IMR-90 (cell line): ENCODE measurements at regions not wholly inside any gene's neighbourhood (a gene's known extent, or its start where the extent isn't known, plus 50 kb on each side); places are given as distances from the start of the nearest gene placed in this dataset.

Experiments used
- ATAC-seq: fragments of 200-7000 bp; cut with Tn5 transposase; 2 replicates; pipeline ENCODE4 v1.9.1; 2020; ENCODE audit warnings: low read depth, mild to moderate bottlenecking, moderate library complexity
- BruUV-seq: library from RNA; stranded (reverse); fragments of 400-500 nt; replicated peaks from 2 replicates; lab custom pipeline; 2021; lab: Mats Ljungman, UMichigan
- CTCF ChIA-PET: fragments of 300-600 bp; formaldehyde crosslinking; extraction: SDS; loops from one replicate; lab custom pipeline; 2021; ENCODE audit warnings: antibody characterized with exemption; lab: Yijun Ruan, JAX
- POLR2A ChIA-PET: fragments of 300-600 bp; sonication (Branson Sonifier 250); formaldehyde crosslinking; loops from one replicate; lab custom pipeline; 2022; ENCODE audit warnings: antibody characterized with exemption; ENCODE audit not compliant: unreplicated experiment; lab: Charles Lee
- DNase-seq: peaks from one replicate; pipeline ENCODE4 v3.0.0; 2013
- H2AFZ ChIP-seq: replicated peaks from 2 replicates; pipeline ENCODE3; 2013; ENCODE audit warnings: low read length, mild to moderate bottlenecking; ENCODE audit not compliant: poor library complexity
- H2AK5ac ChIP-seq: 2 replicates; pipeline ENCODE4 v1.6.1; 2013; ENCODE audit warnings: low read depth, low read length, inconsistent platforms
- H2AK9ac ChIP-seq: replicated peaks from 2 replicates; pipeline ENCODE3; 2013; ENCODE audit warnings: mild to moderate bottlenecking, low read depth, low read length, moderate library complexity; ENCODE audit not compliant: poor library complexity
- H2BK120ac ChIP-seq: 2 replicates; pipeline ENCODE4 v1.6.1; 2013; ENCODE audit warnings: low read depth, low read length, inconsistent platforms
- H2BK15ac ChIP-seq: 3 replicates; pipeline ENCODE4 v1.6.1; 2013; ENCODE audit warnings: low read depth, low read length, inconsistent platforms
- H2BK20ac ChIP-seq: 2 replicates; pipeline ENCODE4 v1.6.1; 2013; ENCODE audit warnings: low read depth, mild to moderate bottlenecking, inconsistent platforms, low read length, moderate library complexity
- H2BK5ac ChIP-seq: 2 replicates; pipeline ENCODE4 v1.6.1; 2013; ENCODE audit warnings: mild to moderate bottlenecking, low read depth, low read length, inconsistent platforms; ENCODE audit not compliant: poor library complexity, severe bottlenecking
- H3K14ac ChIP-seq: replicated peaks from 2 replicates; pipeline ENCODE4 v1.6.1; 2013; ENCODE audit warnings: low read depth, low read length, inconsistent platforms
- H3K18ac ChIP-seq: 2 replicates; pipeline ENCODE4 v1.6.1; 2013; ENCODE audit warnings: low read depth, low read length, control low read depth
- H3K23ac ChIP-seq: 2 replicates; pipeline ENCODE4 v1.6.1; 2013; ENCODE audit warnings: low read depth, low read length, inconsistent platforms
- H3K27ac ChIP-seq: 2 replicates; pipeline ENCODE4 v1.5.1; 2013; ENCODE audit warnings: mild to moderate bottlenecking, control low read depth, low read length; ENCODE audit not compliant: insufficient read depth
- H3K27me3 ChIP-seq: 2 replicates; pipeline ENCODE4 v1.6.1; 2013; ENCODE audit warnings: low read length; ENCODE audit not compliant: control insufficient read depth, insufficient read depth
- H3K36me3 ChIP-seq: 2 replicates; pipeline ENCODE4 v1.6.1; 2013; ENCODE audit warnings: low read length, mixed read lengths; ENCODE audit not compliant: control insufficient read depth, insufficient read depth
- H3K4ac ChIP-seq: 2 replicates; pipeline ENCODE4 v1.6.1; 2013; ENCODE audit warnings: low read depth, low read length, inconsistent platforms
- H3K4me1 ChIP-seq: 2 replicates; pipeline ENCODE4 v1.6.1; 2013; ENCODE audit warnings: low read length, mixed read lengths; ENCODE audit not compliant: control insufficient read depth, insufficient read depth
- H3K4me2 ChIP-seq: 2 replicates; pipeline ENCODE4 v1.6.1; 2013; ENCODE audit warnings: low read depth, mild to moderate bottlenecking, control low read depth, low read length, moderate library complexity
- H3K4me3 ChIP-seq: 2 replicates; pipeline ENCODE4 v1.5.1; 2013; ENCODE audit warnings: low read depth, mild to moderate bottlenecking, control low read depth, low read length, moderate library complexity; ENCODE audit not compliant: insufficient read depth
- H3K56ac ChIP-seq: 2 replicates; pipeline ENCODE4 v1.6.1; 2013; ENCODE audit warnings: low read length, inconsistent platforms; ENCODE audit not compliant: insufficient read depth; ENCODE audit errors: extremely low read depth
- H3K79me1 ChIP-seq, 2 experiments: 2 replicates each; pipeline ENCODE4 v1.6.1; 2013; ENCODE audit warnings: low read length in 2 of 2, inconsistent platforms in 1 of 2, low read depth in 1 of 2
- H3K9ac ChIP-seq: 2 replicates; pipeline ENCODE4 v1.6.1; 2013; ENCODE audit warnings: low read depth, low read length, control low read depth
- H3K9me1 ChIP-seq: 2 replicates; pipeline ENCODE4 v1.6.1; 2013; ENCODE audit warnings: low read length, inconsistent platforms; ENCODE audit not compliant: insufficient read depth
- H3K9me3 ChIP-seq: 2 replicates; pipeline ENCODE4 v1.6.1; 2013; ENCODE audit warnings: low read length; ENCODE audit not compliant: control insufficient read depth, insufficient read depth
- H4K20me1 ChIP-seq: 2 replicates; pipeline ENCODE4 v1.6.1; 2013; ENCODE audit warnings: low read length, inconsistent platforms; ENCODE audit not compliant: insufficient read depth
- H4K5ac ChIP-seq: 2 replicates; pipeline ENCODE4 v1.6.1; 2013; ENCODE audit warnings: mild to moderate bottlenecking, low read depth, low read length, control low read depth
- H4K8ac ChIP-seq, 2 experiments: 2 replicates each; pipeline ENCODE4 v1.6.1; 2013; ENCODE audit warnings: low read depth in 2 of 2, low read length in 2 of 2, control low read depth in 1 of 2, inconsistent platforms in 1 of 2
- H4K91ac ChIP-seq: 2 replicates; pipeline ENCODE4 v1.6.1; 2013; ENCODE audit warnings: low read depth, low read length, inconsistent platforms; ENCODE audit not compliant: insufficient read depth
- BHLHE40 ChIP-seq: fragments of 150-350 bp; IDR thresholded peaks from 2 replicates; pipeline ENCODE4 v1.6.1; 2016; ENCODE audit warnings: mild to moderate bottlenecking, low read depth, low read length
- CEBPB ChIP-seq: IDR thresholded peaks from 2 replicates; pipeline ENCODE4 v1.6.1; 2012; ENCODE audit warnings: low read depth, low read length, improper control_type of control experiment
- CHD1 ChIP-seq: IDR thresholded peaks from 2 replicates; pipeline ENCODE4 v1.6.1; 2012; ENCODE audit warnings: low read depth, low read length, improper control_type of control experiment
- CTCF ChIP-seq: conservative IDR thresholded peaks from 2 replicates; pipeline ENCODE4 v1.5.1; 2012; ENCODE audit warnings: mild to moderate bottlenecking, low read depth, low read length, improper control_type of control experiment
- ELK1 ChIP-seq: fragments of 150-350 bp; IDR thresholded peaks from 2 replicates; pipeline ENCODE4 v1.6.1; 2016; ENCODE audit warnings: low read depth, mild to moderate bottlenecking, low read length, moderate library complexity, borderline replicate concordance
- FOS ChIP-seq: fragments of 150-350 bp; IDR thresholded peaks from 2 replicates; pipeline ENCODE4 v1.6.1; 2016; ENCODE audit warnings: low read depth, low read length
- POLR2A ChIP-seq: IDR thresholded peaks from 2 replicates; pipeline ENCODE4 v1.6.1; 2012; ENCODE audit warnings: mild to moderate bottlenecking, low read depth, low read length
- RAD21 ChIP-seq: IDR thresholded peaks from 2 replicates; pipeline ENCODE4 v1.6.1; 2012; ENCODE audit warnings: low read length, improper control_type of control experiment
- RCOR1 ChIP-seq: IDR thresholded peaks from 2 replicates; pipeline ENCODE4 v1.6.1; 2012; ENCODE audit warnings: mild to moderate bottlenecking, low read length, improper control_type of control experiment; ENCODE audit not compliant: insufficient replicate concordance
- RFX5 ChIP-seq: IDR thresholded peaks from 2 replicates; pipeline ENCODE4 v1.8.0; 2012; ENCODE audit warnings: low read depth, mild to moderate bottlenecking, low read length, moderate library complexity
- SMC3 ChIP-seq: fragments of 150-350 bp; IDR thresholded peaks from 2 replicates; pipeline ENCODE4 v1.6.1; 2016; ENCODE audit warnings: low read depth, mild to moderate bottlenecking, antibody characterized with exemption, low read length, moderate library complexity
- USF2 ChIP-seq: fragments of 150-350 bp; IDR thresholded peaks from 2 replicates; pipeline ENCODE4 v1.6.1; 2017; ENCODE audit warnings: mild to moderate bottlenecking, antibody characterized with exemption, low read length, low read depth
- WGBS, 2 experiments: methylation state at CpG; one replicate each; pipeline versions ENCODE4 v1.1.5 to v1.1.7; 2013; ENCODE audit warnings: missing lambda C conversion rate in 2 of 2; ENCODE audit not compliant: insufficient read length in 1 of 2; ENCODE audit errors: extremely low coverage in 2 of 2; 5-methylcytosine and 5-hydroxymethylcytosine counted together
- dilution Hi-C: fragments of 300-500 bp; cut with HindIII; formaldehyde crosslinking; loops from one replicate; pipeline ENCODE4 v1.14.3; 2018; ENCODE audit warnings: low sequenced_read_pairs; ENCODE audit not compliant: unreplicated experiment
- in situ Hi-C: fragments of 300-500 bp; cut with MboI; formaldehyde crosslinking; loops from 3 replicates; pipeline ENCODE4 v1.14.3; 2019; ENCODE audit warnings: low sequenced_read_pairs, inconsistent platforms, mixed read lengths
- intact Hi-C: fragments of 100-400 bp; cut with micrococcal nuclease; formaldehyde crosslinking; loops from 2 replicates; pipeline ENCODE4 v1.10.0; 2022

GRCh38 chr1:103416681-103417286 is 108.7 kb upstream of the RNPC3 start:
- Histone ChIP-seq H3K23ac (no peak overlapping the region), H2AK5ac (no peak overlapping the region), H2BK120ac (no peak overlapping the region), H3K9me1 (no peaks in the 10 kb centered on the region), H3K79me1 (no peaks in the 10 kb centered on the region), H4K5ac (no peak overlapping the region), H2BK15ac (no peak overlapping the region), H3K27ac (no peak overlapping the region), H3K27me3 (no peaks in the 10 kb centered on the region), H3K56ac (no peak overlapping the region), H2BK5ac (no peak overlapping the region), H4K8ac (no peak overlapping the region), H3K36me3 (no peaks in the 10 kb centered on the region), H3K14ac (no peak overlapping the region), H3K9ac (no peak overlapping the region), H3K18ac (no peak overlapping the region), H2BK20ac (no peak overlapping the region), H3K4ac (no peak overlapping the region), H4K20me1 (no peaks in the 10 kb centered on the region), H3K4me1 (no peaks in the 10 kb centered on the region), H4K91ac (no peak overlapping the region), H3K4me3 (no peak overlapping the region), H3K9me3 (no peaks in the 10 kb centered on the region), H2AK9ac (no peak overlapping the region), H3K4me2 (no peak overlapping the region), H2AFZ (no peak overlapping the region)
- TF ChIP-seq BHLHE40 = no peak
- no peak for TF ChIP-seq CHD1
- no peak for TF ChIP-seq RCOR1
- TF ChIP-seq CEBPB = no peak
- TF ChIP-seq USF2 = no peak
- no peak for TF ChIP-seq SMC3
- no peak for TF ChIP-seq RAD21
- no peak for TF ChIP-seq CTCF
- TF ChIP-seq RFX5 = no peak
- TF ChIP-seq ELK1 = no peak
- no peak for TF ChIP-seq FOS
- TF ChIP-seq POLR2A = no peak
- WGBS, 2 experiments = no CpG with 5 or more reads among the region's 1 CpG
- peak; percentile 1 for DNase-seq
- BruUV-seq = no TSS peak
- POLR2A ChIA-PET = no interaction called here
- dilution Hi-C loops (no loop called here), intact Hi-C loops (no loop called here), in situ Hi-C loops (no loop called here)
- CTCF ChIA-PET = no interaction called here
- ATAC-seq = no peak
